HG02981 (cell line): ENCODE measurements at regions not wholly inside any gene's neighbourhood (a gene's known extent, or its start where the extent isn't known, plus 50 kb on each side); places are given as distances from the start of the nearest gene placed in this dataset.

ENCODE experiments used
- ATAC-seq: cut with Tn5 transposase; IDR thresholded peaks from one replicate; pipeline ENCODE4 v1.9.1; 2021; ENCODE audit warnings: mild to moderate bottlenecking, moderate library complexity; ENCODE audit not compliant: unreplicated experiment

- no peak for ATAC-seq
Measured at GRCh38 chr11:134474942-134475341, 62.9 kb upstream of the B3GAT1 start.

GRCh38 chr11:134474070-134474860, 62.2 kb upstream of the B3GAT1 start:
- ATAC-seq, result no peak

- ATAC-seq, result no peak
Measured at GRCh38 chr11:134471716-134472455, 59.8 kb upstream of the B3GAT1 start.

GRCh38 chr11:134471087-134471715, 59.2 kb upstream of the B3GAT1 start:
- ATAC-seq, result no peak

GRCh38 chr11:134470238-134470637, 58.2 kb upstream of the B3GAT1 start:
- no peak for ATAC-seq

- ATAC-seq, result no peak
Measured at GRCh38 chr11:134469627-134470026, 57.6 kb upstream of the B3GAT1 start.

GRCh38 chr11:134468796-134469195, 56.8 kb upstream of the B3GAT1 start:
- no peak for ATAC-seq

- no peak for ATAC-seq
Measured at GRCh38 chr11:134468081-134468668, 56.1 kb upstream of the B3GAT1 start.

GRCh38 chr11:134466610-134467567, 54.8 kb upstream of the B3GAT1 start:
- ATAC-seq, result no peak

GRCh38 chr11:134466156-134466555, 54.1 kb upstream of the B3GAT1 start:
- no peak for ATAC-seq

- ATAC-seq, result no peak
Measured at GRCh38 chr11:134464981-134465730, 53.1 kb upstream of the B3GAT1 start.

GRCh38 chr11:134464196-134464595, 52.2 kb upstream of the B3GAT1 start:
- no peak for ATAC-seq

- ATAC-seq, result no peak
Measured at GRCh38 chr11:134463716-134464115, 51.7 kb upstream of the B3GAT1 start.
